GM23338 (cell line): ENCODE measurements at regions not wholly inside any gene's neighbourhood (a gene's known extent, or its start where the extent isn't known, plus 50 kb on each side); places are given as distances from the start of the nearest gene placed in this dataset.

Experiments used
- EZH2 ChIP-seq: fragments of 200-600 bp; sonication (generic); IDR thresholded peaks from one replicate; pipeline ENCODE4 v1.8.0; 2017; ENCODE audit warnings: antibody characterized with exemption, mild to moderate bottlenecking, low read depth; ENCODE audit not compliant: unreplicated experiment
- POLR2AphosphoS5 ChIP-seq: IDR thresholded peaks from 2 replicates; pipeline ENCODE4 v1.6.1; 2016; ENCODE audit warnings: antibody characterized with exemption, low read depth
- TF ChIP-seq, protein P1 (sequence below), 2 experiments: fragments of 200-600 bp in 1 of 2; sonication (generic) in 1 of 2; conservative IDR thresholded peaks; 2 replicates each; pipeline versions ENCODE4 v1.5.1 to v1.6.1; 2016 to 2017; ENCODE audit warnings: antibody characterized with exemption in 2 of 2, low read depth in 2 of 2, mild to moderate bottlenecking in 2 of 2, moderate library complexity in 1 of 2
- TF ChIP-seq, protein P2 (sequence below): IDR thresholded peaks from one replicate; pipeline ENCODE4 v1.6.1; 2018; ENCODE audit warnings: antibody characterized with exemption; ENCODE audit not compliant: unreplicated experiment

DNA sequence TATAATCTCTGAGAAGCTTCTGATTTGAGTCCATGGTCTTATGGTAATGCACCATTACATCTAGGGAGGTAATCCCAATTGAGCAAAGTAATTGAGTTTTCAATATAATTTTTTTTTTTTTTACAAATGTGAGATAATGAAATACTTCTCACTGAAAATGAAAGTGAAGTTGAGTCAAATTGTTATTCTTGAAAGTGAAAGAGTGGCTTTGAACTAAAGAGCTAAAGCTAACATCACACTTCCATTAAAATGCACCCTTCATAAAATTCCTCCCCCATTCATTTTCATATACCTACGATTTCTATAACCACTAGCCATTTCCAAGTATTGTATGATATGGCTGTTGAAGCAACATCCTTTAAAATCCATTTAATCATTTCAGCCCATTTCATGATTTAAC lies 149.1 kb upstream of the IMPG1 start:
- TF ChIP-seq, protein P1, sequence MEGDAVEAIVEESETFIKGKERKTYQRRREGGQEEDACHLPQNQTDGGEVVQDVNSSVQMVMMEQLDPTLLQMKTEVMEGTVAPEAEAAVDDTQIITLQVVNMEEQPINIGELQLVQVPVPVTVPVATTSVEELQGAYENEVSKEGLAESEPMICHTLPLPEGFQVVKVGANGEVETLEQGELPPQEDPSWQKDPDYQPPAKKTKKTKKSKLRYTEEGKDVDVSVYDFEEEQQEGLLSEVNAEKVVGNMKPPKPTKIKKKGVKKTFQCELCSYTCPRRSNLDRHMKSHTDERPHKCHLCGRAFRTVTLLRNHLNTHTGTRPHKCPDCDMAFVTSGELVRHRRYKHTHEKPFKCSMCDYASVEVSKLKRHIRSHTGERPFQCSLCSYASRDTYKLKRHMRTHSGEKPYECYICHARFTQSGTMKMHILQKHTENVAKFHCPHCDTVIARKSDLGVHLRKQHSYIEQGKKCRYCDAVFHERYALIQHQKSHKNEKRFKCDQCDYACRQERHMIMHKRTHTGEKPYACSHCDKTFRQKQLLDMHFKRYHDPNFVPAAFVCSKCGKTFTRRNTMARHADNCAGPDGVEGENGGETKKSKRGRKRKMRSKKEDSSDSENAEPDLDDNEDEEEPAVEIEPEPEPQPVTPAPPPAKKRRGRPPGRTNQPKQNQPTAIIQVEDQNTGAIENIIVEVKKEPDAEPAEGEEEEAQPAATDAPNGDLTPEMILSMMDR (conservative IDR thresholded peaks at IDR 0.05; ENCODE audit: low read depth in 2 of 2) = no peak
- TF ChIP-seq POLR2AphosphoS5 (no peak), EZH2 (no peak)
- TF ChIP-seq, protein P2, sequence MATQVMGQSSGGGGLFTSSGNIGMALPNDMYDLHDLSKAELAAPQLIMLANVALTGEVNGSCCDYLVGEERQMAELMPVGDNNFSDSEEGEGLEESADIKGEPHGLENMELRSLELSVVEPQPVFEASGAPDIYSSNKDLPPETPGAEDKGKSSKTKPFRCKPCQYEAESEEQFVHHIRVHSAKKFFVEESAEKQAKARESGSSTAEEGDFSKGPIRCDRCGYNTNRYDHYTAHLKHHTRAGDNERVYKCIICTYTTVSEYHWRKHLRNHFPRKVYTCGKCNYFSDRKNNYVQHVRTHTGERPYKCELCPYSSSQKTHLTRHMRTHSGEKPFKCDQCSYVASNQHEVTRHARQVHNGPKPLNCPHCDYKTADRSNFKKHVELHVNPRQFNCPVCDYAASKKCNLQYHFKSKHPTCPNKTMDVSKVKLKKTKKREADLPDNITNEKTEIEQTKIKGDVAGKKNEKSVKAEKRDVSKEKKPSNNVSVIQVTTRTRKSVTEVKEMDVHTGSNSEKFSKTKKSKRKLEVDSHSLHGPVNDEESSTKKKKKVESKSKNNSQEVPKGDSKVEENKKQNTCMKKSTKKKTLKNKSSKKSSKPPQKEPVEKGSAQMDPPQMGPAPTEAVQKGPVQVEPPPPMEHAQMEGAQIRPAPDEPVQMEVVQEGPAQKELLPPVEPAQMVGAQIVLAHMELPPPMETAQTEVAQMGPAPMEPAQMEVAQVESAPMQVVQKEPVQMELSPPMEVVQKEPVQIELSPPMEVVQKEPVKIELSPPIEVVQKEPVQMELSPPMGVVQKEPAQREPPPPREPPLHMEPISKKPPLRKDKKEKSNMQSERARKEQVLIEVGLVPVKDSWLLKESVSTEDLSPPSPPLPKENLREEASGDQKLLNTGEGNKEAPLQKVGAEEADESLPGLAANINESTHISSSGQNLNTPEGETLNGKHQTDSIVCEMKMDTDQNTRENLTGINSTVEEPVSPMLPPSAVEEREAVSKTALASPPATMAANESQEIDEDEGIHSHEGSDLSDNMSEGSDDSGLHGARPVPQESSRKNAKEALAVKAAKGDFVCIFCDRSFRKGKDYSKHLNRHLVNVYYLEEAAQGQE = no peak
